ENCODE measurements at regions not wholly inside any gene's neighbourhood (a gene's known extent, or its start where the extent isn't known, plus 50 kb on each side); places are given as distances from the start of the nearest gene placed in this dataset.

DNA sequence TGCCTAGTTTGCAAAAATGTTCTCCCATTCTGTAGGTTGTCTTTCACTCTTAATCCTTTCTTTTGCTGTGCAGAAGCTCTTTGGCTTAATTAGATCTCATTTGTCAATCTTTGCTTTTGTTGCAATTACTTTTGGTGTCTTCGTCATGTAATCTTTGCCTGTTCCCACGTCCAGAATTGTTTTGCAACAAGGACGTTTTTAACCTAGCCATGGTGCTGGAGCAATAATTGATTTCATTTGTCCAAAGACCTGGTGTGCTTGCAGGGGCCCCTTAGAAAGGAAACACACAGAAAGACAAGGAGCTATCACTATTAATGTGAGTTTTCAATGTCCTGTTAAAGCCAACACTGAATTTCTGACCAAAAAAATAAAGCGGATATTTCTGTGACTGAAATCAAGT, 89.1 kb upstream of the GALNT15 start:
- ChIA-PET POLR2A (no interaction called here), CTCF (no interaction called here)
- TF ChIP-seq SUZ12 (IDR thresholded peaks at IDR 0.05) (no peak), FOXA1 (IDR thresholded peaks at IDR 0.05) (no peak), LEF1 (IDR thresholded peaks at IDR 0.05; ENCODE audit: borderline replicate concordance) (no peak), BHLHE40 (IDR thresholded peaks at IDR 0.05; ENCODE audit: borderline replicate concordance) (no peak), NFRKB (IDR thresholded peaks at IDR 0.05) (no peak), TARDBP (IDR thresholded peaks at IDR 0.05) (no peak)
- DNase-seq (ENCODE audit: extremely low spot score): no peak

DNA sequence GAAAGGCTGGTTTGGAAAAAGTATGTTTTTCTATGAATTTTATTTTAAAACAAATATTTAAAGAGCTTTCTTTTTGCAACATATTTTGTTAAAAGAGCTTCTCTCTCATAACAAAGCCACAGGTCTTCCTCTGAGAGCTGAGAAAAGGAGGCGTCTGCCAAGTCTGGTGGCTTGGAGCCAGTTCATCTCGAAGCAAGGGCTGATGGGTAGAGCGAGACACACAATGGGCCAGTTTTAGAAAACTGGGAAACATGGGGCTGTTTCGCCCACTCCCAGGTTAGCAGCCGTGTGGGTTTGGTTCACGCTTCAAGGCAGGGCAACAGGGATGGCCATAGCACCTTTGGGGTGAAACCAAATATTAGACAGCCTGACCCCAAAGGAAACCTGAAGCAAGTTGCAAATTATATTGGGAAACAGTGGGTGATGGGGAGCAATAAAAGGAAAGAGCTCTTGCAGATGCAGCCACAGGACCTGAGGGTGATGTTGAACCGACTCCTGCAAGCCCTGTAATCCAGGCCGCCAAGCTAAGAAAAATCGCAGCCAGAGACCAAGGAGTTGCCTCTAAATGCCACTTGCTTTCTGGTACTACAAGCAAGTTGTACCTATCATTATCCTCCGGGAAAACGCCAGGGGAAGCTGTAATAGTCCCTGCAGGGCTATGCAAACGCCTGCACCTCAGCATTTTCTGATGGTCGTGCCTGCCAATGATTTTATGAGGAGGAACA, 88.4 kb upstream of the GALNT15 start:
- POLR2A ChIA-PET: no interaction called here

DNA sequence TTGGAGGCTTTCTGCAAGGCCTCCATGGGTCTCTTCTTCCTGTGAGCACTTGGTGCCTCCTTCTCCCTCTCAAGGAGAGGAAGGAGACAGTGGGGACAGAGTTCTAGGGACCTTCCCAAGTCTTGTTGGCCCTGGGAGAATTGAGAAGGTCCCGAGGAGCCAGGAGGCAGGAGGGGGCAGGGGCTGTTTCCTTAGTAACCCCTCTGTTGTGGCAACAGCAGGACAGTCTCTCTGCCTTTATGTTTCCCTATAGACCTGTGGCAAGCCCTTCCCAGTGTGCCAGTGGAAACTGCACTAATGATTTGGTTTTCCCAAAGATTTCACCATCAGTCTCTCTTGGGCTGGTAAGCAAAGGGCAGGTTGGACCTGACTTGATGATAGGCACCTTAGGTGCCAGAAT, 87.8 kb upstream of the GALNT15 start:
- no peak for DNase-seq (ENCODE audit: extremely low spot score)
- ChIA-PET CTCF (no interaction called here), POLR2A (no interaction called here)

More for the DNA sequence above, 88.4 kb upstream of the GALNT15 start:
- CTCF ChIA-PET: no interaction called here
- DNase-seq (ENCODE audit: extremely low spot score): no peak
- TF ChIP-seq SUZ12 (IDR thresholded peaks at IDR 0.05) (no peak), BHLHE40 (IDR thresholded peaks at IDR 0.05; ENCODE audit: borderline replicate concordance) (no peak), TARDBP (IDR thresholded peaks at IDR 0.05) (no peak), CTBP1 (IDR thresholded peaks at IDR 0.05; ENCODE audit: borderline replicate concordance) (no peak), ELF4 (IDR thresholded peaks at IDR 0.05) (no peak)
- TF ChIP-seq, protein P1, sequence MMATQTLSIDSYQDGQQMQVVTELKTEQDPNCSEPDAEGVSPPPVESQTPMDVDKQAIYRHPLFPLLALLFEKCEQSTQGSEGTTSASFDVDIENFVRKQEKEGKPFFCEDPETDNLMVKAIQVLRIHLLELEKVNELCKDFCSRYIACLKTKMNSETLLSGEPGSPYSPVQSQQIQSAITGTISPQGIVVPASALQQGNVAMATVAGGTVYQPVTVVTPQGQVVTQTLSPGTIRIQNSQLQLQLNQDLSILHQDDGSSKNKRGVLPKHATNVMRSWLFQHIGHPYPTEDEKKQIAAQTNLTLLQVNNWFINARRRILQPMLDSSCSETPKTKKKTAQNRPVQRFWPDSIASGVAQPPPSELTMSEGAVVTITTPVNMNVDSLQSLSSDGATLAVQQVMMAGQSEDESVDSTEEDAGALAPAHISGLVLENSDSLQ (IDR thresholded peaks at IDR 0.05): no peak

DNA sequence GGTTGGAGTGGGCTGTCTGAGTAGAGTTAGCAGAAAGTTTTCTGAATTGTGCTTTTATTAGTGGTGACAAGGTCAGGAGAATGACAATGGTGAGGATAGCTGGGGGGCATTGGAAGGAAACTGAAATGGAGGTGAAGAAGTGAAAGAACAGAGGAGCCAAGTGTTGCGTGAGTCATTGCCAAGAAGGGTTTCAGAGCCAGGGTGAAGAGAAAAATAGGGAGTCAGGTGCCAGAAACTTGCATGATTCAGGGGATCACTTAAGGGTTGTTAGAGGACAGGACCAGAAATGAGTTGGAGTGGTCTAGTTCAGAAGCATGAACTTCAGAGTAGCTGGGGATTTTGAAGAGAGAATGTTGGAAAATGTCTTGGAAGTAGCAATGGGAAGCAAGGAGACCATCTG, 86.0 kb upstream of the GALNT15 start:
- ChIA-PET CTCF (no interaction called here), POLR2A (no interaction called here)
- TF ChIP-seq L3MBTL2 (conservative IDR thresholded peaks at IDR 0.05) (no peak), ARNT (IDR thresholded peaks at IDR 0.05) (no peak), TARDBP (IDR thresholded peaks at IDR 0.05) (no peak)
- DNase-seq (ENCODE audit: extremely low spot score): no peak

More for the DNA sequence above, 87.8 kb upstream of the GALNT15 start:
- TF ChIP-seq CTBP1 (IDR thresholded peaks at IDR 0.05; ENCODE audit: borderline replicate concordance) (no peak), HDGF (IDR thresholded peaks at IDR 0.05; ENCODE audit: borderline replicate concordance) (no peak), SP1 (IDR thresholded peaks at IDR 0.05) (no peak), SUZ12 (IDR thresholded peaks at IDR 0.05) (no peak), L3MBTL2 (conservative IDR thresholded peaks at IDR 0.05) (no peak)

DNA sequence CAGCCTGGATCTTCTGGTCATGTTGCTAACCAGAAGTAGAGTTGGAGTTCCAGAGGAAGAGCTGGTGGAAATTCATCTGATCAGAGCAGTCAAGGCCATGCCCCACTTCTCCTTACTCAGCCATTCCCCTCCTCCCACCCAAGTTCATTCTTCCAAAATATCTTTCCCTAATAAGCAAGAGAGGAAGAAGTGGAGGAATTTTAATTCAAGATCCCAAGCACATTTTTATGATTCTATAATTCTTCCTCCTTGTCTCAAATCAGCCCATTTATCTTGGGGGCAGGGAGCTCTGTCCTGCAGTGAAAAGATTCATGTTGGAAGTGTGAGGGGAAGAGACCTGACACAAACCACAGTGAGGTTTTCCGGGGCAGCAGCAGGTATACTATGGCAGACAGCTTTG, 85.0 kb upstream of the GALNT15 start:
- TF ChIP-seq CTBP1 (IDR thresholded peaks at IDR 0.05; ENCODE audit: borderline replicate concordance): no peak
- no peak for TF ChIP-seq FOXA1 (IDR thresholded peaks at IDR 0.05)
- TF ChIP-seq L3MBTL2 (conservative IDR thresholded peaks at IDR 0.05): no peak
- TF ChIP-seq SP1 (IDR thresholded peaks at IDR 0.05): no peak
- TF ChIP-seq BHLHE40 (IDR thresholded peaks at IDR 0.05; ENCODE audit: borderline replicate concordance): no peak
- TF ChIP-seq, protein P1 (IDR thresholded peaks at IDR 0.05): no peak
- TF ChIP-seq FOXM1 (IDR thresholded peaks at IDR 0.05; ENCODE audit: borderline replicate concordance): no peak
- no peak for TF ChIP-seq SUZ12 (IDR thresholded peaks at IDR 0.05)
- TF ChIP-seq HDGF (IDR thresholded peaks at IDR 0.05; ENCODE audit: borderline replicate concordance): no peak
- TF ChIP-seq TARDBP (IDR thresholded peaks at IDR 0.05): no peak
- no peak for TF ChIP-seq LEF1 (IDR thresholded peaks at IDR 0.05; ENCODE audit: borderline replicate concordance)
- no peak for TF ChIP-seq ZNF384 (IDR thresholded peaks at IDR 0.05)
- TF ChIP-seq NFRKB (IDR thresholded peaks at IDR 0.05): no peak
- no peak for TF ChIP-seq ARNT (IDR thresholded peaks at IDR 0.05)
- no peak for TF ChIP-seq ELF4 (IDR thresholded peaks at IDR 0.05)
- no peak for TF ChIP-seq FOXK2 (IDR thresholded peaks at IDR 0.05)
- POLR2A ChIA-PET: no interaction called here
- DNase-seq (ENCODE audit: extremely low spot score): no peak
- CTCF ChIA-PET: no interaction called here

DNA sequence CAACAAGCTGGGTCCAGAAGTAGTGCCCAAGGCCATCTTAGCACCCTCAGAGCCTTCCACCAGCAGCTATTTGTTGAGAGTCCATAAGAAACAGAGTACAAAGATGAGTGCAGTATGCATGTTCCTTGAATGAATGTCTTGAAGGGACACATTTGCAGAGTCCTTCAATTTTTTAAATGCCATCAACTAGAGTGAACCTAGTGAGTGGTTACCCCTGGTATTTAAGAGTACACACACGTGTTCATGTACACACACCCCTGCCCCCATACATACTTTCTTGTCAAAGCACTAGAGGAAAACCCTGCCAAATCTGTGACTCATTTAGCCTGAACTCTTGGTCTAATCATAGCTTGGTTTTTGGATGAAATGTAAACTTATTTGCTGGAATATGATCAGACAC, 84.5 kb upstream of the GALNT15 start:
- ChIA-PET POLR2A (no interaction called here), CTCF (no interaction called here)
- TF ChIP-seq CTBP1 (IDR thresholded peaks at IDR 0.05; ENCODE audit: borderline replicate concordance): no peak
- TF ChIP-seq TARDBP (IDR thresholded peaks at IDR 0.05): no peak
- TF ChIP-seq NFRKB (IDR thresholded peaks at IDR 0.05): no peak
- TF ChIP-seq ARNT (IDR thresholded peaks at IDR 0.05): no peak
- TF ChIP-seq FOXM1 (IDR thresholded peaks at IDR 0.05; ENCODE audit: borderline replicate concordance): no peak
- TF ChIP-seq LEF1 (IDR thresholded peaks at IDR 0.05; ENCODE audit: borderline replicate concordance): no peak
- no peak for TF ChIP-seq L3MBTL2 (conservative IDR thresholded peaks at IDR 0.05)
- TF ChIP-seq SP1 (IDR thresholded peaks at IDR 0.05): no peak
- no peak for DNase-seq (ENCODE audit: extremely low spot score)

DNA sequence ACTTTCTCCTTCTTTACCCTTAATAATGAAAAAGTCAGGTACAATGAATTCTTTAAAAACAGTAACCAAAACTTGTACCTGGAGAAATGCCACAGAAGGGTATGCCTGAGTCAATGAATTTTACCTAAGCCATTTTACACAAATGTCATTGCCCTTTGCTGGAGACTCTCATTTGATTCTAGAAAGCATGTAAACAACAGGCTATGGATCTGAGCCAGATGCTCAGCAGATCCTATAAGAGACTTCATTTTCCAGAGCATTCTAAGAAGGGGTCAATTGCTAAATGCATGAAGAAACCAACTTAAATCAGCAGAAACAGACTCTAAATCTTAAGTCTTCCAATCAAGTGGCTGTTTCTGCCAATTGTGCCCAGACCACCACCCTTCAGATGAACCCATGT, 83.8 kb upstream of the GALNT15 start:
- CTCF ChIA-PET: no interaction called here
- no peak for DNase-seq (ENCODE audit: extremely low spot score)
- TF ChIP-seq FOXK2 (IDR thresholded peaks at IDR 0.05): no peak
- TF ChIP-seq ELF4 (IDR thresholded peaks at IDR 0.05): no peak
- TF ChIP-seq, protein P1 (IDR thresholded peaks at IDR 0.05): no peak
- no peak for TF ChIP-seq LEF1 (IDR thresholded peaks at IDR 0.05; ENCODE audit: borderline replicate concordance)
- POLR2A ChIA-PET: no interaction called here

All from HEK293T (cell line).